ENCODE measurements at regions not wholly inside any gene's neighbourhood (a gene's known extent, or its start where the extent isn't known, plus 50 kb on each side); places are given as distances from the start of the nearest gene placed in this dataset.

GRCh38 chr11:92740276-92740675, 229.2 kb upstream of the MTNR1B start:
- TF ChIP-seq, protein P1, sequence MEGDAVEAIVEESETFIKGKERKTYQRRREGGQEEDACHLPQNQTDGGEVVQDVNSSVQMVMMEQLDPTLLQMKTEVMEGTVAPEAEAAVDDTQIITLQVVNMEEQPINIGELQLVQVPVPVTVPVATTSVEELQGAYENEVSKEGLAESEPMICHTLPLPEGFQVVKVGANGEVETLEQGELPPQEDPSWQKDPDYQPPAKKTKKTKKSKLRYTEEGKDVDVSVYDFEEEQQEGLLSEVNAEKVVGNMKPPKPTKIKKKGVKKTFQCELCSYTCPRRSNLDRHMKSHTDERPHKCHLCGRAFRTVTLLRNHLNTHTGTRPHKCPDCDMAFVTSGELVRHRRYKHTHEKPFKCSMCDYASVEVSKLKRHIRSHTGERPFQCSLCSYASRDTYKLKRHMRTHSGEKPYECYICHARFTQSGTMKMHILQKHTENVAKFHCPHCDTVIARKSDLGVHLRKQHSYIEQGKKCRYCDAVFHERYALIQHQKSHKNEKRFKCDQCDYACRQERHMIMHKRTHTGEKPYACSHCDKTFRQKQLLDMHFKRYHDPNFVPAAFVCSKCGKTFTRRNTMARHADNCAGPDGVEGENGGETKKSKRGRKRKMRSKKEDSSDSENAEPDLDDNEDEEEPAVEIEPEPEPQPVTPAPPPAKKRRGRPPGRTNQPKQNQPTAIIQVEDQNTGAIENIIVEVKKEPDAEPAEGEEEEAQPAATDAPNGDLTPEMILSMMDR (conservative IDR thresholded peaks at IDR 0.05 in 1 of 2, IDR thresholded peaks at IDR 0.05 in 1 of 2; ENCODE audit: low read depth in 1 of 2, low read length in 2 of 2) = no peak
- TF ChIP-seq EZH2 (IDR thresholded peaks at IDR 0.05; ENCODE audit: low read length, missing control alignments) = no peak
- H2AFZ ChIP-seq (ENCODE audit: low read length) = no peak overlapping the region
- no peaks in the 10 kb centered on the region for H3K79me2 ChIP-seq (ENCODE audit: control insufficient read depth, insufficient read depth, low read length)
- no peak overlapping the region for H3K4me2 ChIP-seq (ENCODE audit: extremely low read depth, insufficient read depth, low read length)
- no peaks in the 10 kb centered on the region for H4K20me1 ChIP-seq (ENCODE audit: control insufficient read depth, extremely low read depth, insufficient read depth, low read length)
- H3K9me3 ChIP-seq (ENCODE audit: control insufficient read depth, insufficient read depth, low read depth, low read length) = no peaks in the 10 kb centered on the region
- H3K27me3 ChIP-seq (ENCODE audit: control insufficient read depth, insufficient read depth, low read length) = no peaks in the 10 kb centered on the region
- no peak for DNase-seq (ENCODE audit: low read depth in 2 of 2)
- H3K4me1 ChIP-seq (ENCODE audit: control insufficient read depth, extremely low read depth, insufficient read depth, low read length) = no peaks in the 10 kb centered on the region
- H3K9ac ChIP-seq (ENCODE audit: insufficient read depth, low read length) = no peak overlapping the region
- H3K4me3 ChIP-seq (replicated peaks in 1 of 4; ENCODE audit: control extremely low read depth in 1 of 4, insufficient read depth in 1 of 4, low read depth in 3 of 4, low read length in 4 of 4) = no peak overlapping the region
- no peak overlapping the region for H3K27ac ChIP-seq (ENCODE audit: insufficient read depth, low read length)
- no peaks in the 10 kb centered on the region for H3K36me3 ChIP-seq (ENCODE audit: control insufficient read depth, insufficient read depth, low read length)

DNA sequence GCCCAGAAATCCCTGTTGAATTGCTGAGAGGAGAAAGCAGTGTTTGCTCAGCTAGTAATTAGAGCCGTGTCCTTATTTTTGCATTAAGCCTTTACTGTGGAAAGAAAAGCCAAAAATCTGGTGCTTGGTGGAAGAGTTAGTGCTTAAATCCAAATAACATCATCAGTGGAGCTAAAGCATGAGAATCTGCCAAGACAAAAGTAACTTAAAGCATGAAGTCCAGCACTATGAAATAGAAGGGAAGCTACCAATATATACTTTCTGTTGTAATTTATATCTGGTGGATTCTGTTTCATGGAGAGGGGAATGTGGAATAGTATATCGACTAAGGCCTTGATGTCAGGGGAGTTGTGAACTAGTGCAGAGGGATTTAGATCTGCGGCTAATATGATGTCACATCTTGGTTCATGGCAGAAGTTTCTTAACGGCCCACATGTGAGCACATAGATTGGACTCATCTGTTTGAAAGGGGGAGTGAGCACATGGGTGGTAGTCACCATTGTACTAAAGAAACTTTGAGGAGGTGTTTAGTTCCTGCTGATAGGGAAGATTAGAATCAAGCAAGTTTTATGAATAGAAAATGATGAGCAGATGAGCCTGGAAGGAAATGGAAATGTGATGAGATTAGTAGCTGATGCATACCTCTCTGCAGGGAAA, 224.4 kb upstream of the MTNR1B start:
- Histone ChIP-seq H3K4me1 (ENCODE audit: control insufficient read depth, extremely low read depth, insufficient read depth, low read length) (no peaks in the 10 kb centered on the region), H3K27me3 (ENCODE audit: control insufficient read depth, insufficient read depth, low read length) (no peaks in the 10 kb centered on the region), H3K4me3 (replicated peaks in 1 of 4; ENCODE audit: control extremely low read depth in 1 of 4, insufficient read depth in 1 of 4, low read depth in 3 of 4, low read length in 4 of 4) (no peak overlapping the region), H3K79me2 (ENCODE audit: control insufficient read depth, insufficient read depth, low read length) (no peaks in the 10 kb centered on the region), H2AFZ (ENCODE audit: low read length) (no peak overlapping the region), H3K9me3 (ENCODE audit: control insufficient read depth, insufficient read depth, low read depth, low read length) (no peaks in the 10 kb centered on the region), H3K4me2 (ENCODE audit: extremely low read depth, insufficient read depth, low read length) (no peak overlapping the region), H4K20me1 (ENCODE audit: control insufficient read depth, extremely low read depth, insufficient read depth, low read length) (no peaks in the 10 kb centered on the region), H3K36me3 (ENCODE audit: control insufficient read depth, insufficient read depth, low read length) (no peaks in the 10 kb centered on the region), H3K9ac (ENCODE audit: insufficient read depth, low read length) (no peak overlapping the region), H3K27ac (ENCODE audit: insufficient read depth, low read length) (no peak overlapping the region)
- DNase-seq (ENCODE audit: low read depth in 2 of 2) = no peak
- TF ChIP-seq EZH2 (IDR thresholded peaks at IDR 0.05; ENCODE audit: low read length, missing control alignments) = no peak
- TF ChIP-seq, protein P1 (conservative IDR thresholded peaks at IDR 0.05 in 1 of 2, IDR thresholded peaks at IDR 0.05 in 1 of 2; ENCODE audit: low read depth in 1 of 2, low read length in 2 of 2) = no peak

DNA sequence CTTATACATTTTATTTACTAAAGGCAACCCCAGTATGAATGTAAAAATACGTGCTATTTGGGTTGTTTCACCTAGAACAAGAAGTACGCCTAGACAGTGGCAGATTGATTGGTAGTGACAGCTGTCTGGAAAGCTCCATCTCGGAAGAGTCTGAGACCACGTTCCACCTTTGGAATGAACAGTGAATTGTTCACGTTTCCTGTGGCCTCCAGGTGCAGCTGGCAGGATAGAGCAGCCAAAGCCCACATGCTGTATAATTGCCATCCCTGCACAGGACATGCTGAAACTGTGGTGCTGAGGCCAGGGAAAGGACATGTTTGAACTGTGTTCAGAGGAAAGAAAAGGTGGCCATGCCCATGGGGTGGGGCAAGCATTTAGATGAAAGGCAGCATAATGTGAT, 218.7 kb upstream of the MTNR1B start:
- no peak overlapping the region for H2AFZ ChIP-seq (ENCODE audit: low read length)
- no peak overlapping the region for H3K4me3 ChIP-seq (replicated peaks in 1 of 4; ENCODE audit: control extremely low read depth in 1 of 4, insufficient read depth in 1 of 4, low read depth in 3 of 4, low read length in 4 of 4)
- no peaks in the 10 kb centered on the region for H3K79me2 ChIP-seq (ENCODE audit: control insufficient read depth, insufficient read depth, low read length)
- no peaks in the 10 kb centered on the region for H4K20me1 ChIP-seq (ENCODE audit: control insufficient read depth, extremely low read depth, insufficient read depth, low read length)
- no peaks in the 10 kb centered on the region for H3K9me3 ChIP-seq (ENCODE audit: control insufficient read depth, insufficient read depth, low read depth, low read length)
- no peak overlapping the region for H3K27ac ChIP-seq (ENCODE audit: insufficient read depth, low read length)
- H3K36me3 ChIP-seq (ENCODE audit: control insufficient read depth, insufficient read depth, low read length) = no peaks in the 10 kb centered on the region
- H3K9ac ChIP-seq (ENCODE audit: insufficient read depth, low read length) = no peak overlapping the region
- no peak for DNase-seq (ENCODE audit: low read depth in 2 of 2)
- no peaks in the 10 kb centered on the region for H3K4me1 ChIP-seq (ENCODE audit: control insufficient read depth, extremely low read depth, insufficient read depth, low read length)
- no peak overlapping the region for H3K4me2 ChIP-seq (ENCODE audit: extremely low read depth, insufficient read depth, low read length)
- no peaks in the 10 kb centered on the region for H3K27me3 ChIP-seq (ENCODE audit: control insufficient read depth, insufficient read depth, low read length)
- TF ChIP-seq, protein P1 (conservative IDR thresholded peaks at IDR 0.05 in 1 of 2, IDR thresholded peaks at IDR 0.05 in 1 of 2; ENCODE audit: low read depth in 1 of 2, low read length in 2 of 2) = no peak
- no peak for TF ChIP-seq EZH2 (IDR thresholded peaks at IDR 0.05; ENCODE audit: low read length, missing control alignments)
